ENCODE measurements at regions not wholly inside any gene's neighbourhood (a gene's known extent, or its start where the extent isn't known, plus 50 kb on each side); places are given as distances from the start of the nearest gene placed in this dataset.

DNA sequence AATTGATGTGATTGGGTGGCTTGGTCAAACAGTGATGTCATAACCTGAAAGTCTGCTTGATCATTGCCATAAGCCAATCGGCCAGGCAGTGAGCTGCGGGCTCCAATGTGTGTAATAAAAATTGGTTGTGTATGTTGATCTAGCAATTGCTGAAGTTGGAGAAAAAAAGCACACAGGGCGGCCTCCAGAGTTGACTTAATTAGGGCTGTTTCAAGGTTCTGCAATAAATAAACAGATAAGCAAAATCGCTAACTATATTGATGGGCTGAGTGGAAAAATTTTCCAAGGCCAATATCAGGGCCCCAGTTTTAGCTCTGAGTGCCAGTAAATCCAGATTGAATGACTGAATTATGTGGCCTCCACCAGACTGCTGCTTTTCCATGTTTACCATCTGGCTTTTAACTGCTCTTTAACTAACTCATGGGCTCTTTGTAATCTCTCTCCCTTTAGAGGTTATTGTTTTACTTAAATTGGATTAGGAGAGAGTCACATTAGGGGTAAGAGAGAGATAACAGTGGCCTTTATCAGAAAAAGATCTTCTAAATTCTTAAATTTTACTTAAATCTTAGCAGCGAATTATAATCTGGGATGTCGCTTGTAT, 160.6 kb upstream of the WDFY3 start:
- TF ChIP-seq, protein P1, sequence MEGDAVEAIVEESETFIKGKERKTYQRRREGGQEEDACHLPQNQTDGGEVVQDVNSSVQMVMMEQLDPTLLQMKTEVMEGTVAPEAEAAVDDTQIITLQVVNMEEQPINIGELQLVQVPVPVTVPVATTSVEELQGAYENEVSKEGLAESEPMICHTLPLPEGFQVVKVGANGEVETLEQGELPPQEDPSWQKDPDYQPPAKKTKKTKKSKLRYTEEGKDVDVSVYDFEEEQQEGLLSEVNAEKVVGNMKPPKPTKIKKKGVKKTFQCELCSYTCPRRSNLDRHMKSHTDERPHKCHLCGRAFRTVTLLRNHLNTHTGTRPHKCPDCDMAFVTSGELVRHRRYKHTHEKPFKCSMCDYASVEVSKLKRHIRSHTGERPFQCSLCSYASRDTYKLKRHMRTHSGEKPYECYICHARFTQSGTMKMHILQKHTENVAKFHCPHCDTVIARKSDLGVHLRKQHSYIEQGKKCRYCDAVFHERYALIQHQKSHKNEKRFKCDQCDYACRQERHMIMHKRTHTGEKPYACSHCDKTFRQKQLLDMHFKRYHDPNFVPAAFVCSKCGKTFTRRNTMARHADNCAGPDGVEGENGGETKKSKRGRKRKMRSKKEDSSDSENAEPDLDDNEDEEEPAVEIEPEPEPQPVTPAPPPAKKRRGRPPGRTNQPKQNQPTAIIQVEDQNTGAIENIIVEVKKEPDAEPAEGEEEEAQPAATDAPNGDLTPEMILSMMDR (IDR thresholded peaks at IDR 0.05; ENCODE audit: insufficient read depth, low read depth, low read length), result no peak
- no peak for TF ChIP-seq EZH2 (IDR thresholded peaks at IDR 0.05; ENCODE audit: insufficient read depth, low read length)
